Left ventricle myocardium inferior (tissue), 1 donor: ENCODE measurements at regions not wholly inside any gene's neighbourhood (a gene's known extent, or its start where the extent isn't known, plus 50 kb on each side); places are given as distances from the start of the nearest gene placed in this dataset.

Experiments used
- DNase-seq: peaks from one replicate; pipeline ENCODE4 v3.0.0-alpha.2; 2020
- H3K27ac ChIP-seq: fragments of 200-600 bp; replicated peaks from 2 replicates; pipeline ENCODE4 v1.8.0; 2021
- H3K27me3 ChIP-seq: fragments of 200-600 bp; 2 replicates; pipeline ENCODE4 v1.8.0; 2021; ENCODE audit warnings: low read depth
- H3K36me3 ChIP-seq: fragments of 200-600 bp; 2 replicates; pipeline ENCODE4 v1.8.0; 2021
- H3K4me1 ChIP-seq: fragments of 200-600 bp; 2 replicates; pipeline ENCODE4 v1.8.0; 2021
- H3K4me3 ChIP-seq: fragments of 200-600 bp; 2 replicates; pipeline ENCODE4 v1.8.0; 2021; ENCODE audit warnings: mild to moderate bottlenecking, moderate library complexity
- H3K9me3 ChIP-seq: fragments of 200-600 bp; replicated peaks from 2 replicates; pipeline ENCODE4 v1.8.0; 2021
- CTCF ChIP-seq: fragments of 200-600 bp; IDR thresholded peaks from 2 replicates; pipeline ENCODE4 v1.8.0; 2021; ENCODE audit warnings: antibody characterized with exemption, mild to moderate bottlenecking, borderline replicate concordance
- intact Hi-C: fragments of 100-400 bp; cut with micrococcal nuclease; formaldehyde crosslinking; loops from one replicate; pipeline ENCODE4 v1.11.0; 2022
- donor health status: DM: no; HTN: yes; CAD: no; lungs with severe emphysema.

GRCh38 chr2:204183608-204184007 lies 247.0 kb downstream of the ICOS start:
- H3K4me1 ChIP-seq: no peaks in the 10 kb centered on the region
- intact Hi-C loops: loop anchor here (5.0 kb wide), 1 partner anchor 76 kb away; no protein-coding TSS in a partner anchor
- DNase-seq: no peak
- H3K36me3 ChIP-seq: no peaks in the 10 kb centered on the region
- H3K27me3 ChIP-seq: no peaks in the 10 kb centered on the region
- no peak overlapping the region for H3K27ac ChIP-seq
- TF ChIP-seq CTCF: no peak
- H3K9me3 ChIP-seq: no peaks in the 10 kb centered on the region
- no peak overlapping the region for H3K4me3 ChIP-seq

DNA sequence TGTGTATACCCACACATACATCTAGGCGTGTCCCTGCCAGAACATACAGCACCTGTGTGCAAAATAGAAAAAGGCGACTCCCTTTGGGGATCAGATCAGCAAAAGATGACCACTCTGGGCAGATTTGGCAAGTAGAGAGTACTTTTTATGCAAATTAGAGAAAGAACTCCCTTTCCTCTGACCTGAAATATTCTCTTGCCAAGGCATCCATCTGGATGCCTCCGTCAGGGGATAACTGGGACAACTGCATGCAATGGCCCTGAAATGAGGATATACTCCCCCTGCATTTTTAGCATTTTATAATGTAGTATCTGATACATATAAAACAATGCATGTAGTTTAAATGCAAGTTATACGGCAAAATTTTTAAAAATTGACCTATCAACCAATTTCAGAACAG lies 247.7 kb downstream of the ICOS start:
- Histone ChIP-seq H3K27ac (no peak overlapping the region), H3K27me3 (no peaks in the 10 kb centered on the region), H3K4me3 (no peak overlapping the region), H3K9me3 (no peaks in the 10 kb centered on the region), H3K36me3 (no peaks in the 10 kb centered on the region), H3K4me1 (no peaks in the 10 kb centered on the region)
- DNase-seq: no peak
- intact Hi-C loops: loop anchor here (5.0 kb wide), 1 partner anchor 77 kb away; no protein-coding TSS in a partner anchor
- no peak for TF ChIP-seq CTCF

DNA sequence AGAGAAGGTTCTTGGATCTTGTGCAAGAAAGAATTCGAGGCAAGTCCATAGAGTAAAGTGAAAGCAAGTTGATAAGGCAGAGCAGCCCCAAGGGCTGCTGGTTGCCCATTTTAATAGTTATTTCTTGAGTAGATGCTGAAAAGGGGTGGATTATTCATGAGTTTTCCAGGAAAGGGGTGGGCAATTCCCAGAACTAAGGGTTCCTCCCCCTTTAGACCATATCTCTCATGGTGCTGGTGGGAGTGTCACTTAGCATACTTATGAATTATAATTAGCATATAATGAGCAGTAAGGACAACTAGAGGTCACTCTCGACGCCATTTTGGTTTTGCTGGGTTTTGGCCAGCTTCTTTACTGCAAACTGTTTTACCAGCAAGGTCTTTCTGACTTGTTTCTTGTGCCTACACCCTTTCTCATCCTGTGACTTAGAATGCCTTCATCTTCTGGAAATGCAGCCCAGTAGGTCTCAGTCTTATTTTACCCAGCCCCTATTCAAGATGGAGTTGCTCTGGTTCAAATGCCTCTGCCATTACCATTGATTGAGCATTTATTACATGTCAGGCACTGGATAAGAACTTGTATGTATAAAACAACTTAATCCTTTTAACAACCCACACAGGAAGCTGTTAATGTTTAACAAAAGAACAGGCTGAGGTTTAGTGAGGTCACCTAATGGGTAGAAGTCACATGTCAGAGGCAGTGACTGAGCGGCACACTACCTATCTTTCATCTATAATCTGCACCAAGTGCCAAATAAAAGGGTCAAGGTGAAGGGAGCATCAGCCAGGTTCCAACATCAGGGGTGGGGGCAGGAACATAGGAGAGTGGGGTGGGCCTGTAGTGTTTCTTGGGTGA lies 250.9 kb downstream of the ICOS start:
- no peak for TF ChIP-seq CTCF
- H3K4me1 ChIP-seq: no peaks in the 10 kb centered on the region
- no peaks in the 10 kb centered on the region for H3K36me3 ChIP-seq
- DNase-seq: no peak
- H3K9me3 ChIP-seq: no peaks in the 10 kb centered on the region
- no peak overlapping the region for H3K4me3 ChIP-seq
- H3K27me3 ChIP-seq: no peaks in the 10 kb centered on the region
- H3K27ac ChIP-seq: no peak overlapping the region
- intact Hi-C loops: no loop called here

DNA sequence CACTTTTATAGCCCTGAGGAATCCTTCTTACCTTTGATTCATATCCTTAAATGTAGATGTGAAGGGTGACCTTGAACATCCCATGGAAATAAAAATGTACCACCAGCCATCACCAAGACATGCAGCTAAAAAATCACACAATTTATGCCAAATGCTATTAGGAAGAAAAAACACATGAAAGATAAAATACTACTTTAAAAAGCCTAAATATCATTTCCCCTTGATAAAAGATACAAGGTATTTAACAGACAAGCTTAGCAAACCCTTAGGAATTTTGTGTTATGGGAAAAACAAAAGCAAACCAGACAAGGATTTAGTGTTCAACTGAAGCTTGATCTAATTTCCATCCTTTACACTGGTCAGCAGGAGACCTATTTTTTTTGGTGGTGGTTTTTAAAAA lies 255.0 kb downstream of the ICOS start:
- Histone ChIP-seq H3K27me3 (no peaks in the 10 kb centered on the region), H3K9me3 (no peaks in the 10 kb centered on the region), H3K27ac (no peak overlapping the region), H3K36me3 (no peaks in the 10 kb centered on the region), H3K4me3 (no peak overlapping the region), H3K4me1 (no peaks in the 10 kb centered on the region)
- intact Hi-C loops: no loop called here
- TF ChIP-seq CTCF: no peak
- DNase-seq: no peak

DNA sequence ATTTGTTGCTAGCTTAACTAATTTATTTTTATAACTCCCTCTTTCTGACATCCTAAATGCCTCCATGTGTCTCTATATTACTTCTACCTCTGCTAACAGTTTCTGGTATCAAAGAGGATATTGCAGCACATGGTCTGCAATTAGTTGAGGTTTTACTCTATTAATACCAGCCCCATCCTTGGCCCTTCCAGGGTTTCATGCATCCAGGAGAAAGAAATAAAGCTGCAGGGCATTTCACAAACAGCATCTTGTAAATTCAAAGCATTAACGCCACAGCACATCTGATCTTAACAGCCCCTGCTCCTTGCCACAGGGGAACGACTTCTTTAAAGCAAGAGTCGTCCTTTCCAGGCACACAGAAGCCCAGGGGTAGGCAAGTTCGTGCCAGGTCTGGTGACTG lies 258.9 kb downstream of the ICOS start:
- Histone ChIP-seq H3K4me3 (no peak overlapping the region), H3K27ac (no peak overlapping the region), H3K36me3 (no peaks in the 10 kb centered on the region), H3K9me3 (no peaks in the 10 kb centered on the region), H3K4me1 (no peaks in the 10 kb centered on the region), H3K27me3 (no peaks in the 10 kb centered on the region)
- intact Hi-C loops: no loop called here
- no peak for TF ChIP-seq CTCF
- no peak for DNase-seq
